DMS 273 (cell line): ENCODE measurements at regions not wholly inside any gene's neighbourhood (a gene's known extent, or its start where the extent isn't known, plus 50 kb on each side); places are given as distances from the start of the nearest gene placed in this dataset.

Source experiments
- DNase-seq: peaks from one replicate; lab custom pipeline; 2025; ENCODE audit not compliant: unreplicated experiment; lab: John Stamatoyannopoulos, UW

GRCh38 chr3:157637866-157638265 is 134.7 kb upstream of the VEPH1 start:
- no peak for DNase-seq

GRCh38 chr3:157633241-157633640 is 130.0 kb upstream of the VEPH1 start:
- DNase-seq: no peak

- DNase-seq: no peak
Observed at GRCh38 chr3:157632075-157632474, 128.9 kb upstream of the VEPH1 start.

GRCh38 chr3:157631478-157631877 is 128.3 kb upstream of the VEPH1 start:
- no peak for DNase-seq

- DNase-seq: no peak
Observed at GRCh38 chr3:157626817-157627216, 123.6 kb upstream of the VEPH1 start.

GRCh38 chr3:157624801-157625200 is 121.6 kb upstream of the VEPH1 start:
- DNase-seq: no peak

GRCh38 chr3:157618886-157619285 is 115.7 kb upstream of the VEPH1 start:
- DNase-seq: no peak

GRCh38 chr3:157618075-157618760 is 115.0 kb upstream of the VEPH1 start:
- peak; percentile 85 for DNase-seq

- no peak for DNase-seq
Observed at GRCh38 chr3:157614896-157615295, 111.7 kb upstream of the VEPH1 start.

GRCh38 chr3:157611536-157612076 is 108.4 kb upstream of the VEPH1 start:
- DNase-seq: no peak

GRCh38 chr3:157610876-157611535 is 107.8 kb upstream of the VEPH1 start:
- no peak for DNase-seq

- DNase-seq: no peak
Observed at GRCh38 chr3:157607826-157608405, 104.7 kb upstream of the VEPH1 start.

GRCh38 chr3:157606852-157607197 is 103.6 kb upstream of the VEPH1 start:
- no peak for DNase-seq

- DNase-seq: peak; percentile 93
Observed at GRCh38 chr3:157606011-157606851, 103.0 kb upstream of the VEPH1 start.

GRCh38 chr3:157605356-157605755 is 102.1 kb upstream of the VEPH1 start:
- DNase-seq: no peak

GRCh38 chr3:157602424-157602823 is 99.2 kb upstream of the VEPH1 start:
- no peak for DNase-seq

- no peak for DNase-seq
Observed at GRCh38 chr3:157595259-157595658, 92.0 kb upstream of the VEPH1 start.

- DNase-seq: no peak
Observed at GRCh38 chr3:157594413-157594812, 91.2 kb upstream of the VEPH1 start.

- no peak for DNase-seq
Observed at GRCh38 chr3:157592769-157593168, 89.6 kb upstream of the VEPH1 start.

- DNase-seq: no peak
Observed at GRCh38 chr3:157590273-157590672, 87.1 kb upstream of the VEPH1 start.

- no peak for DNase-seq
Observed at GRCh38 chr3:157589211-157589610, 86.0 kb upstream of the VEPH1 start.
